Mesendoderm (in vitro differentiated cells): ENCODE measurements at regions not wholly inside any gene's neighbourhood (a gene's known extent, or its start where the extent isn't known, plus 50 kb on each side); places are given as distances from the start of the nearest gene placed in this dataset.

ENCODE experiments used
- DNase-seq: peaks from one replicate; pipeline ENCODE4 v3.0.0; 2013
- H2AK5ac ChIP-seq: 2 replicates; pipeline ENCODE4 v1.6.1; 2013; ENCODE audit warnings: low read length, inconsistent platforms
- H2BK120ac ChIP-seq: 2 replicates; pipeline ENCODE4 v1.6.1; 2013; ENCODE audit warnings: low read depth, mild to moderate bottlenecking, low read length, moderate library complexity, mixed read lengths
- H2BK15ac ChIP-seq: replicated peaks from 2 replicates; pipeline ENCODE4 v1.6.1; 2013; ENCODE audit warnings: low read depth, mild to moderate bottlenecking, moderate library complexity
- H2BK5ac ChIP-seq: 2 replicates; pipeline ENCODE4 v1.6.1; 2013; ENCODE audit warnings: low read length, inconsistent platforms
- H3K18ac ChIP-seq: 2 replicates; pipeline ENCODE4 v1.6.1; 2013; ENCODE audit warnings: mild to moderate bottlenecking, low read length, mixed read lengths
- H3K23ac ChIP-seq: one replicate; pipeline ENCODE4 v1.6.1; 2013; ENCODE audit warnings: low read length
- H3K27ac ChIP-seq: 2 replicates; pipeline ENCODE4 v1.5.1; 2013; ENCODE audit warnings: low read depth, mild to moderate bottlenecking, inconsistent platforms, low read length, moderate library complexity
- H3K27me3 ChIP-seq: 2 replicates; pipeline ENCODE4 v1.6.1; 2013; ENCODE audit warnings: low read length, control low read depth, mild to moderate bottlenecking, inconsistent platforms; ENCODE audit not compliant: insufficient read depth, poor library complexity
- H3K36me3 ChIP-seq: 2 replicates; pipeline ENCODE4 v1.6.1; 2013; ENCODE audit warnings: low read length, inconsistent platforms; ENCODE audit not compliant: control insufficient read depth, insufficient read depth
- H3K4ac ChIP-seq: one replicate; pipeline ENCODE4 v1.6.1; 2013; ENCODE audit warnings: low read depth, mild to moderate bottlenecking, low read length, moderate library complexity
- H3K4me1 ChIP-seq: 2 replicates; pipeline ENCODE4 v1.6.1; 2013; ENCODE audit warnings: low read depth, low read length, inconsistent platforms; ENCODE audit not compliant: control insufficient read depth
- H3K4me2 ChIP-seq: 2 replicates; pipeline ENCODE4 v1.6.1; 2013; ENCODE audit warnings: low read length
- H3K4me3 ChIP-seq: 2 replicates; pipeline ENCODE4 v1.5.1; 2013; ENCODE audit warnings: mild to moderate bottlenecking, low read length
- H3K56ac ChIP-seq: one replicate; pipeline ENCODE4 v1.6.1; 2013; ENCODE audit warnings: low read length
- H3K79me1 ChIP-seq: 2 replicates; pipeline ENCODE4 v1.6.1; 2013; ENCODE audit warnings: low read length, inconsistent platforms
- H3K79me2 ChIP-seq: 2 replicates; pipeline ENCODE4 v1.6.1; 2013; ENCODE audit warnings: mild to moderate bottlenecking, low read length; ENCODE audit not compliant: control insufficient read depth, insufficient read depth
- H3K9ac ChIP-seq: 2 replicates; pipeline ENCODE4 v1.6.1; 2013; ENCODE audit warnings: low read length, inconsistent platforms
- H4K5ac ChIP-seq: one replicate; pipeline ENCODE4 v1.6.1; 2013; ENCODE audit warnings: low read length
- H4K8ac ChIP-seq: one replicate; pipeline ENCODE4 v1.6.1; 2013; ENCODE audit warnings: low read depth, mild to moderate bottlenecking, control low read depth, low read length, moderate library complexity
- WGBS: extraction: QIAGEN DNeasy Blood & Tissue Kit; methylation state at CpG from one replicate; pipeline ENCODE4 v1.1.7; 2013; ENCODE audit warnings: low lambda C conversion rate, missing lambda C conversion rate; ENCODE audit not compliant: insufficient coverage; ENCODE audit errors: extremely low coverage; 5-methylcytosine and 5-hydroxymethylcytosine counted together

DNA sequence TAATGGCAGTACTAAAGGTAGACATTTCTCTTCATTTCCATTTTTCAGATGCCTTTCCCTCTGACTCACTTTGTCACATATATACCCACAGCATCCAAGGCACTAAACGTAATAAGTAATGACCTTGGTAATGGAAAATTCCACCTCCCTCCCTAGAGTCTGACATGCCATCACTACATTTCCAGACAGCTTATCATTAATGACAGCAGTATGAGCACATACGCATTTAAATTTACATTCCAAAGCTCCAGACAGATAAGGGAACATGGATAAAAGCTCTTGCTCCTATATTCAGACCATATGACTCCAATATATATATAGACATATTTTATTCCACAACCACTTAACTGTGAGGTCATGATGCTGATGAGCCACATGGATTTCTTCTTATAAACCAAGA lies 191.7 kb upstream of the GORAB start:
- Histone ChIP-seq H3K79me1 (no peaks in the 10 kb centered on the region), H3K27ac (no peak overlapping the region), H2BK5ac (no peak overlapping the region), H3K9ac (no peak overlapping the region), H2BK15ac (no peak overlapping the region), H4K5ac (no peak overlapping the region), H2AK5ac (no peak overlapping the region), H4K8ac (no peak overlapping the region), H3K4ac (no peak overlapping the region), H3K4me1 (no peaks in the 10 kb centered on the region), H3K4me2 (no peak overlapping the region), H3K18ac (no peak overlapping the region), H3K36me3 (no peaks in the 10 kb centered on the region), H3K27me3 (no peaks in the 10 kb centered on the region), H3K56ac (no peak overlapping the region), H3K79me2 (no peaks in the 10 kb centered on the region), H3K4me3 (no peak overlapping the region), H3K23ac (no peak overlapping the region), H2BK120ac (no peak overlapping the region)
- WGBS, result no CpG with 5 or more reads among the region's 2 CpGs
- DNase-seq, result no peak

DNA sequence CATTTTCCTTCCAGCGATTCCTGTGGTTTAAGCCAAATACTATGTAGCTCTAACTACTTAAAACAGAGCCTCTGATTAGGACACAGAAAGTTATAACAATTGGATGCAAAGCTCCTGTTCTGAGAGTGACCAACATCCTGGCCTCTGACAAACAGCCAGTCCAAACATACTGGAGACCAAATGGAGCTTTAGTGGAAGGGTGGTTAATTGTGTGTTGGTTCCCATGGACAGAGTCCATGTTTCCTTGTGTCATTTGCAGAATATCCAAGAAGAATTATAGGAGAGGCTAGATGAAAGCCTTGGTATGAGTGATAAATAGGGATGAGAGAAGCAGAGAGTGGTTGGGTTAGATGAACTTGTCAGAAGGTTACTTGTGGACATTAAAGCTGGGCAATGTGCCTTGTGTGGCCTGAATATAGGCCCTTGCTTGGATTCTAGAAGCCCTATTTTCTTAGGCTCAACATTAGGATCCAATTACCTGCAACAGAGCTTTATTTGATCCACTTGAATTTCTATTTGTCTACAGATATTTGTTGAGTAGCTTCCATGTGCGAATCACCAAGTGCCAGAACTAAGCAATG lies 180.5 kb upstream of the GORAB start:
- Histone ChIP-seq H3K4ac (no peak overlapping the region), H3K36me3 (no peaks in the 10 kb centered on the region), H3K4me2 (no peak overlapping the region), H2AK5ac (no peak overlapping the region), H4K8ac (no peak overlapping the region), H3K18ac (no peak overlapping the region), H3K56ac (no peak overlapping the region), H3K27me3 (no peaks in the 10 kb centered on the region), H3K4me1 (no peaks in the 10 kb centered on the region), H3K79me1 (no peaks in the 10 kb centered on the region), H3K4me3 (no peak overlapping the region), H2BK15ac (no peak overlapping the region), H3K79me2 (no peaks in the 10 kb centered on the region), H2BK5ac (no peak overlapping the region), H3K27ac (no peak overlapping the region), H2BK120ac (no peak overlapping the region), H3K9ac (no peak overlapping the region), H4K5ac (no peak overlapping the region), H3K23ac (no peak overlapping the region)
- no CpG with 5 or more reads among the region's 2 CpGs for WGBS
- no peak for DNase-seq

DNA sequence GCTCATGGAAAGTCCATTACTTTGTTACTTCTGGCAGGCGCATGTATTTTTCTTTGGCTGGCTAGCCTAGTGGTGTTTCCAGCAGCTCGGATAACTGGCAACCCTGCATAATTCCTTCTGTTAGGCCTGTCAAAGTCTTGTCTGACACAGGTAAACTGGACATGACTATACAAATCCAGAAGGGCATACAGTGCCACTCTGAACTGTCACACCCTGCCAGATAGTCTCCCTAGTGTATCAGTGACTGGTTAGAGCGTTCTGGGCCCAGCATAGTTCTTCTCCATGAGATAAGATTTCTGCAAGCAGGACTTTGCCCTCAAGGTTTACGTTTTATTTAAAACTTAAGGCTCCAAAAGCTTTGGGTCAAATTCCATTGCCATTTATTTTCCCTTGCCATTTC lies 177.7 kb upstream of the GORAB start:
- H3K18ac ChIP-seq, result no peak overlapping the region
- no peaks in the 10 kb centered on the region for H3K4me1 ChIP-seq
- no peak overlapping the region for H4K8ac ChIP-seq
- no peaks in the 10 kb centered on the region for H3K36me3 ChIP-seq
- H4K5ac ChIP-seq, result no peak overlapping the region
- no peak overlapping the region for H3K56ac ChIP-seq
- H3K27me3 ChIP-seq, result no peaks in the 10 kb centered on the region
- H3K4ac ChIP-seq, result no peak overlapping the region
- H3K4me2 ChIP-seq, result no peak overlapping the region
- no peak overlapping the region for H2BK15ac ChIP-seq
- DNase-seq, result no peak
- no peak overlapping the region for H2BK5ac ChIP-seq
- no peak overlapping the region for H2AK5ac ChIP-seq
- H2BK120ac ChIP-seq, result no peak overlapping the region
- H3K79me2 ChIP-seq, result no peaks in the 10 kb centered on the region
- no peak overlapping the region for H3K4me3 ChIP-seq
- H3K27ac ChIP-seq, result no peak overlapping the region
- no peak overlapping the region for H3K9ac ChIP-seq
- no CpG with 5 or more reads among the region's 4 CpGs for WGBS
- H3K79me1 ChIP-seq, result no peaks in the 10 kb centered on the region
- no peak overlapping the region for H3K23ac ChIP-seq

DNA sequence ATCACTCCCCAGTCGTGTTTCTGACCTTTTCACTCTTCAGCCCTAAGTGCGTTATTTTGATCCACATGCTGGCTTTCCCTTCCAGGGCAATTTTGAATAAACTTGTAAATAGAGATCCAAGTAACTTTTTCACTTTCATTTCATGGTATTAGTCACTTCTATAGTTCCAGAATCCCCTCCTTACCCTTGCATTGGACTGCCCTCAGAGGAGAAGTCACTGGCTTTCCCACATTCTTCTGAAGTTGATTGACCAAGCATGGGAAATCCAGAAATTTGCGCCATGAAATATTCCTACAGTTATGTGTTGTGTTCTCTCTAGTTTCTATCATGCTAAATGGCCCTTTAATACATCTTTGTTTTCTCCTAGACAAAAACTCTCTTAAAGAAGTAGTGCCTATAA lies 177.3 kb upstream of the GORAB start:
- no peak overlapping the region for H3K23ac ChIP-seq
- H3K18ac ChIP-seq, result no peak overlapping the region
- H4K5ac ChIP-seq, result no peak overlapping the region
- H3K4me1 ChIP-seq, result no peaks in the 10 kb centered on the region
- no peaks in the 10 kb centered on the region for H3K36me3 ChIP-seq
- no peak overlapping the region for H3K4me3 ChIP-seq
- no peak overlapping the region for H2BK15ac ChIP-seq
- no peak overlapping the region for H3K4me2 ChIP-seq
- no CpG with 5 or more reads among the region's 3 CpGs for WGBS
- H2BK120ac ChIP-seq, result no peak overlapping the region
- H3K27me3 ChIP-seq, result no peaks in the 10 kb centered on the region
- H2BK5ac ChIP-seq, result no peak overlapping the region
- H3K27ac ChIP-seq, result no peak overlapping the region
- no peak overlapping the region for H3K4ac ChIP-seq
- no peaks in the 10 kb centered on the region for H3K79me2 ChIP-seq
- H3K56ac ChIP-seq, result no peak overlapping the region
- no peak for DNase-seq
- H3K9ac ChIP-seq, result no peak overlapping the region
- H3K79me1 ChIP-seq, result no peaks in the 10 kb centered on the region
- no peak overlapping the region for H4K8ac ChIP-seq
- no peak overlapping the region for H2AK5ac ChIP-seq

DNA sequence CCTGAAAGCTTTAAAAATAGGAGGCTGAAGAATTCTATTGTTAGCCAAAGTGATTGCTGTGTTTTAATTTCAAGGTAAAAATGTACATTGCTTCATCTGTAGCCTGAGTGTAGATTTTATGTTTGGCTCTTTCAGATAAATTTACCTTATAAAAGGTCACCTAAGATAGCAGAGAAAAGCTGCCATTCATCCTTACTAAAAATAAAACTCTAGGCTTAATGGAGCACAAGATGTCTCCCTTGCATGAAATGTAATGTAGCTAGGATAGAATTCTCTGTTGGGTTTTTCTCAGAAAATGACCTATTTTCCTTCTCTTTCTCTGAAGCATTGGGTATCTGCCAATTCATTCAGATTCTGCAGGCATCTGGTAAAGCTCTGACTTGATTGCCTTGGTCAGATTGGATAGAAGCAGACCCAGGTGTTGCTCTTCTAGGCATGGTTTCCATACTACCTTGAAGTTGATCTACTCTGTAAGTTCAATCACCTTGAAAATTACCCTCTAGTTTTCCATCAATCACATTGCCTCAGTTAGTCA lies 176.6 kb upstream of the GORAB start:
- Histone ChIP-seq H3K4me3 (no peak overlapping the region), H3K79me1 (no peaks in the 10 kb centered on the region), H3K9ac (no peak overlapping the region), H3K27me3 (no peaks in the 10 kb centered on the region), H4K5ac (no peak overlapping the region), H2BK5ac (no peak overlapping the region), H3K4ac (no peak overlapping the region), H3K23ac (no peak overlapping the region), H2BK120ac (no peak overlapping the region), H3K18ac (no peak overlapping the region), H3K27ac (no peak overlapping the region), H3K56ac (no peak overlapping the region), H4K8ac (no peak overlapping the region), H2AK5ac (no peak overlapping the region), H3K4me1 (no peaks in the 10 kb centered on the region), H3K79me2 (no peaks in the 10 kb centered on the region), H2BK15ac (no peak overlapping the region), H3K36me3 (no peaks in the 10 kb centered on the region), H3K4me2 (no peak overlapping the region)
- DNase-seq, result no peak

DNA sequence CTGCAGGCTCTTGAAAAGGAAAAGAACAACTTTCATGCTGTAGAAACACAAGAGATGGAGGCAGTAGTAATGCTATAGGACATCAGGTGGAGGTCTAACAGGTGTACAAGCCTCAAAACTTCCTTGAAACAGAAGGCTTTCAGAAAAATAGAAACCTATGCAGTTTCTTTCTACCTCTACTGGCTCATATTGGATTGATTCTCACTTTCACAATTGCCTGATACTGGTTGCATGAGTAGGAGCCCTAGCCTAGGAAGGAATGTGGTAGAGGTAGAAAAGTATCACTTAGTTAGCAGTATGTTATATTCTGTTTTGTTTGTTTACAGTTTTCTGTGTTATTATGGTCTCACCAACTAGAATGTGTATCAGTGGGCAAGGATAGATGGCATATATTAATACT lies 175.4 kb upstream of the GORAB start:
- Histone ChIP-seq H2AK5ac (no peak overlapping the region), H2BK5ac (no peak overlapping the region), H3K79me2 (no peaks in the 10 kb centered on the region), H3K27me3 (no peaks in the 10 kb centered on the region), H3K4me1 (no peaks in the 10 kb centered on the region), H3K4me3 (no peak overlapping the region), H3K18ac (no peak overlapping the region), H3K9ac (no peak overlapping the region), H3K27ac (no peak overlapping the region), H4K8ac (no peak overlapping the region), H3K36me3 (no peaks in the 10 kb centered on the region), H3K79me1 (no peaks in the 10 kb centered on the region), H2BK120ac (no peak overlapping the region), H3K4ac (no peak overlapping the region), H4K5ac (no peak overlapping the region), H3K23ac (no peak overlapping the region), H3K56ac (no peak overlapping the region), H2BK15ac (no peak overlapping the region), H3K4me2 (no peak overlapping the region)
- no peak for DNase-seq
